Fibroblast of villous mesenchyme (primary cell): ENCODE measurements at regions not wholly inside any gene's neighbourhood (a gene's known extent, or its start where the extent isn't known, plus 50 kb on each side); places are given as distances from the start of the nearest gene placed in this dataset.
"Not testable (repeated sequence)": the region's sequence is repeated elsewhere in the genome, so short reads cannot be mapped to it uniquely, and the experiment has no call there.

Experiments
- DNase-seq: peaks from one replicate; pipeline ENCODE4 v3.0.0-alpha.2; 2010; ENCODE audit warnings: low read depth
- H3K4me3 ChIP-seq: 2 replicates; pipeline ENCODE4 v1.5.1; 2011; ENCODE audit warnings: low read depth, mild to moderate bottlenecking, low read length
- CTCF ChIP-seq: IDR thresholded peaks from 2 replicates; pipeline ENCODE4 v1.5.1; 2012; ENCODE audit warnings: low read depth, mild to moderate bottlenecking, low read length; ENCODE audit not compliant: insufficient read depth

DNA sequence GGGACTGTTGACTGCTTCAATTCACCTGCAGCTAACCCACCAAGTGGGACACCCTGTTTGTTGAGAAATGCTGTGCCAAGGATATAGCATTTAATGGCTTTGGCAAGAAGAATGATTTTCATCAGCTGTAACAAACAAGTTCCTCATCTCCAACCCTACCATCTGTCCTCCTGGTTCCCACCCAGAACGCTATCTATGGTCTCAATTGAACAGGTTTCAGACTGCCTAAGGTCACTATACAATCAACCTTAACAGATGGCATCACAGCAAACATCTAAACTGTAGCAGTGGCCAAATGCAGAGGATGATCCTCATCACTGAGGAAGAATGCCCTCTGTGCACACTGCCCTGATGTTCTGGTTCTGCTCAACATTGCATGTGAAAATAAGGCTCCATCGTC, 546.2 kb upstream of the FOXG1 start:
- DNase-seq: no peak
- TF ChIP-seq CTCF: no peak
- no peak overlapping the region for H3K4me3 ChIP-seq

GRCh38 chr14:28240909-28241308, 525.7 kb upstream of the FOXG1 start:
- no peak overlapping the region for H3K4me3 ChIP-seq
- no peak for TF ChIP-seq CTCF
- no peak for DNase-seq

- no peak overlapping the region for H3K4me3 ChIP-seq
- no peak for DNase-seq
- no peak for TF ChIP-seq CTCF
These were observed 523.7 kb upstream of the FOXG1 start for GRCh38 chr14:28242895-28243294.

GRCh38 chr14:28243600-28243999, 523.0 kb upstream of the FOXG1 start:
- H3K4me3 ChIP-seq: no peak overlapping the region
- DNase-seq: no peak
- no peak for TF ChIP-seq CTCF

GRCh38 chr14:28245216-28245615, 521.4 kb upstream of the FOXG1 start:
- TF ChIP-seq CTCF: no peak
- H3K4me3 ChIP-seq: no peak overlapping the region
- no peak for DNase-seq

- H3K4me3 ChIP-seq: no peak overlapping the region
- no peak for TF ChIP-seq CTCF
- DNase-seq: no peak
These were observed 519.1 kb upstream of the FOXG1 start for GRCh38 chr14:28247491-28247890.

DNA sequence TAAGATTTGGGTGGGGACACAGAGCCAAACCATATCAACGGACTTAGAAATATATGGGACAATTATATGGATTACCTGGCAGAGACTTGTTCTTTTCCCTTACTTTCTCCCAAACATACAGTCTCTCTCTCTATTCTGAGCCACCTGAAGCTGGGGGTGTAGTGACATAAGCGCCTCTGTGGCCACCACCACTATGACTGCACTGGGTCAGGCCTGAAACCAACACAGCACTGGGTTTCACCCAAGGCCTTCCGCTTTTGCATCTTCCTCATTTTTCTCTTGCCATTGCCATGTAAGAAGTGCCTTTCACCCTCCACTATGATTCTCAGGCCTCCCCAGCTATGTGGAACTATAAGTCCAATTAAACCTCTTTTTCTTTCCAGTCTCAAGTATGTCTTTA, 514.5 kb upstream of the FOXG1 start:
- H3K4me3 ChIP-seq: not testable (repeated sequence)

More for the DNA sequence above, 514.5 kb upstream of the FOXG1 start:
- DNase-seq: not testable (repeated sequence)
